A673 (cell line): ENCODE measurements at regions not wholly inside any gene's neighbourhood (a gene's known extent, or its start where the extent isn't known, plus 50 kb on each side); places are given as distances from the start of the nearest gene placed in this dataset.

Experiments
- EZH2 ChIP-seq: fragments of 200-600 bp; sonication (generic); IDR thresholded peaks from 2 replicates; pipeline ENCODE4 v1.6.1; 2017; ENCODE audit warnings: borderline replicate concordance, low read depth, mild to moderate bottlenecking, mixed read lengths, antibody characterized with exemption, low read length; ENCODE audit not compliant: poor library complexity, severe bottlenecking
- TF ChIP-seq, protein P1 (sequence below): fragments of 300-800, 200-600 bp; sonication (generic); conservative IDR thresholded peaks from 2 replicates; pipeline ENCODE4 v1.5.1; 2017; ENCODE audit warnings: low read depth, mild to moderate bottlenecking, antibody characterized with exemption, low read length, moderate library complexity, mixed read lengths

GRCh38 chr1:48062353-48062752 is 65.2 kb upstream of the TRABD2B start:
- TF ChIP-seq, protein P1, sequence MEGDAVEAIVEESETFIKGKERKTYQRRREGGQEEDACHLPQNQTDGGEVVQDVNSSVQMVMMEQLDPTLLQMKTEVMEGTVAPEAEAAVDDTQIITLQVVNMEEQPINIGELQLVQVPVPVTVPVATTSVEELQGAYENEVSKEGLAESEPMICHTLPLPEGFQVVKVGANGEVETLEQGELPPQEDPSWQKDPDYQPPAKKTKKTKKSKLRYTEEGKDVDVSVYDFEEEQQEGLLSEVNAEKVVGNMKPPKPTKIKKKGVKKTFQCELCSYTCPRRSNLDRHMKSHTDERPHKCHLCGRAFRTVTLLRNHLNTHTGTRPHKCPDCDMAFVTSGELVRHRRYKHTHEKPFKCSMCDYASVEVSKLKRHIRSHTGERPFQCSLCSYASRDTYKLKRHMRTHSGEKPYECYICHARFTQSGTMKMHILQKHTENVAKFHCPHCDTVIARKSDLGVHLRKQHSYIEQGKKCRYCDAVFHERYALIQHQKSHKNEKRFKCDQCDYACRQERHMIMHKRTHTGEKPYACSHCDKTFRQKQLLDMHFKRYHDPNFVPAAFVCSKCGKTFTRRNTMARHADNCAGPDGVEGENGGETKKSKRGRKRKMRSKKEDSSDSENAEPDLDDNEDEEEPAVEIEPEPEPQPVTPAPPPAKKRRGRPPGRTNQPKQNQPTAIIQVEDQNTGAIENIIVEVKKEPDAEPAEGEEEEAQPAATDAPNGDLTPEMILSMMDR: no peak
- no peak for TF ChIP-seq EZH2
